H9 (cell line): ENCODE measurements at regions not wholly inside any gene's neighbourhood (a gene's known extent, or its start where the extent isn't known, plus 50 kb on each side); places are given as distances from the start of the nearest gene placed in this dataset.
"Not testable (repeated sequence)": the region's sequence is repeated elsewhere in the genome, so short reads cannot be mapped to it uniquely, and the experiment has no call there.

Experiments
- DNase-seq: peaks from one replicate; pipeline ENCODE4 v3.0.0-alpha.2; 2017
- H2AFZ ChIP-seq: one replicate; pipeline ENCODE4 v1.6.1; 2013; ENCODE audit warnings: mild to moderate bottlenecking, low read length, control low read depth, moderate library complexity
- H2AK5ac ChIP-seq: 2 replicates; pipeline ENCODE4 v1.6.1; 2013; ENCODE audit warnings: low read length, control low read depth, mixed read lengths; ENCODE audit not compliant: insufficient read length
- H2BK120ac ChIP-seq: one replicate; pipeline ENCODE4 v1.6.1; 2013; ENCODE audit warnings: low read depth, mild to moderate bottlenecking, low read length, control low read depth, inconsistent platforms; ENCODE audit not compliant: poor library complexity, severe bottlenecking
- H2BK12ac ChIP-seq: 2 replicates; pipeline ENCODE4 v1.6.1; 2013; ENCODE audit warnings: low read length, control low read depth, mixed read lengths, low read depth; ENCODE audit not compliant: insufficient read length
- H2BK15ac ChIP-seq: 2 replicates; pipeline ENCODE4 v1.6.1; 2013; ENCODE audit warnings: low read depth, low read length, control low read depth
- H2BK20ac ChIP-seq: one replicate; pipeline ENCODE4 v1.6.1; 2013; ENCODE audit warnings: low read depth, mild to moderate bottlenecking, low read length, control low read depth, inconsistent platforms; ENCODE audit not compliant: poor library complexity, severe bottlenecking
- H2BK5ac ChIP-seq: 2 replicates; pipeline ENCODE4 v1.6.1; 2013; ENCODE audit warnings: low read length, control low read depth, mixed read lengths; ENCODE audit not compliant: insufficient read length
- H3K14ac ChIP-seq: 2 replicates; pipeline ENCODE4 v1.6.1; 2013; ENCODE audit warnings: low read length, control low read depth; ENCODE audit not compliant: insufficient read depth
- H3K18ac ChIP-seq: 2 replicates; pipeline ENCODE4 v1.6.1; 2013; ENCODE audit warnings: low read depth, mild to moderate bottlenecking, mixed read lengths, low read length, control low read depth; ENCODE audit not compliant: insufficient read length
- H3K23ac ChIP-seq: 2 replicates; pipeline ENCODE4 v1.6.1; 2013; ENCODE audit warnings: low read length, control low read depth, mixed read lengths, low read depth; ENCODE audit not compliant: insufficient read length
- H3K23me2 ChIP-seq: 2 replicates; pipeline ENCODE4 v1.6.1; 2013; ENCODE audit warnings: low read depth, mild to moderate bottlenecking, mixed read lengths, low read length, control low read depth; ENCODE audit not compliant: insufficient read length, poor library complexity, severe bottlenecking
- H3K27ac ChIP-seq: 2 replicates; pipeline ENCODE4 v1.5.1; 2013; ENCODE audit warnings: low read length, control low read depth, mixed read lengths, low read depth; ENCODE audit not compliant: insufficient read length
- H3K27me3 ChIP-seq: 2 replicates; pipeline ENCODE4 v1.6.1; 2013; ENCODE audit warnings: low read length, control low read depth, inconsistent platforms; ENCODE audit not compliant: insufficient read depth
- H3K4ac ChIP-seq: 2 replicates; pipeline ENCODE4 v1.6.1; 2013; ENCODE audit warnings: low read depth, mild to moderate bottlenecking, control low read depth, inconsistent platforms, low read length, moderate library complexity
- H3K4me1 ChIP-seq: 2 replicates; pipeline ENCODE4 v1.6.1; 2013; ENCODE audit warnings: low read length, control low read depth, inconsistent platforms; ENCODE audit not compliant: insufficient read depth
- H3K4me2 ChIP-seq: 2 replicates; pipeline ENCODE4 v1.6.1; 2013; ENCODE audit warnings: low read length, control low read depth, mixed read lengths; ENCODE audit not compliant: insufficient read length, insufficient read depth
- H3K56ac ChIP-seq: 2 replicates; pipeline ENCODE4 v1.6.1; 2013; ENCODE audit warnings: low read depth, mild to moderate bottlenecking, mixed read lengths, low read length, control low read depth; ENCODE audit not compliant: insufficient read length
- H3K79me1 ChIP-seq: 2 replicates; pipeline ENCODE4 v1.6.1; 2013; ENCODE audit warnings: low read depth, mild to moderate bottlenecking, moderate library complexity, low read length, control low read depth, inconsistent platforms; ENCODE audit not compliant: insufficient read depth, poor library complexity, severe bottlenecking
- H3K79me2 ChIP-seq: 2 replicates; pipeline ENCODE4 v1.6.1; 2013; ENCODE audit warnings: low read length, control low read depth, inconsistent platforms; ENCODE audit not compliant: insufficient read depth
- H3K9ac ChIP-seq: 2 replicates; pipeline ENCODE4 v1.6.1; 2013; ENCODE audit warnings: low read length, control low read depth, mixed read lengths; ENCODE audit not compliant: insufficient read length; ENCODE audit errors: extremely low read depth
- H3K9me3 ChIP-seq: one replicate; pipeline ENCODE4 v1.6.1; 2013; ENCODE audit warnings: low read depth, low read length, inconsistent platforms; ENCODE audit not compliant: control insufficient read depth
- H3T11ph ChIP-seq: one replicate; pipeline ENCODE4 v1.6.1; 2013; ENCODE audit warnings: mild to moderate bottlenecking, low read length, control low read depth, inconsistent platforms
- H4K20me1 ChIP-seq: one replicate; pipeline ENCODE4 v1.6.1; 2013; ENCODE audit not compliant: control insufficient read depth, insufficient read length, insufficient read depth
- H4K5ac ChIP-seq: 2 replicates; pipeline ENCODE4 v1.6.1; 2013; ENCODE audit warnings: low read depth, mild to moderate bottlenecking, mixed read lengths, low read length, control low read depth; ENCODE audit not compliant: insufficient read length
- H4K8ac ChIP-seq: replicated peaks from 2 replicates; pipeline ENCODE4 v1.6.1; 2013; ENCODE audit warnings: low read length, control low read depth, mixed read lengths, low read depth; ENCODE audit not compliant: insufficient read length
- H4K91ac ChIP-seq: 2 replicates; pipeline ENCODE4 v1.6.1; 2013; ENCODE audit warnings: low read depth, mild to moderate bottlenecking, moderate library complexity, mixed read lengths, low read length, control low read depth; ENCODE audit not compliant: insufficient read length
- H3K27ac Mint-ChIP-seq, 3 experiments: 2 replicates in 2 of 3; 3 replicates in 1 of 3; pipeline ENCODE4 v1.8.0; 2020 to 2021; ENCODE audit warnings: mixed read lengths in 3 of 3, mild to moderate bottlenecking in 1 of 3, moderate library complexity in 1 of 3
- H3K27me3 Mint-ChIP-seq: 2 replicates; pipeline ENCODE4 v1.8.0; 2021; ENCODE audit warnings: low read depth, mild to moderate bottlenecking, moderate library complexity, mixed read lengths
- H3K36me3 Mint-ChIP-seq, 3 experiments: 2 replicates in 2 of 3; 3 replicates in 1 of 3; pipeline ENCODE4 v1.8.0; 2020 to 2021; ENCODE audit warnings: low read depth in 3 of 3, mixed read lengths in 3 of 3; ENCODE audit not compliant: insufficient read depth in 1 of 3
- H3K4me1 Mint-ChIP-seq, 2 experiments: 2 replicates each; pipeline ENCODE4 v1.8.0; 2020; ENCODE audit warnings: mixed read lengths in 2 of 2
- H3K4me3 Mint-ChIP-seq, 2 experiments: 2 replicates in 1 of 2; 3 replicates in 1 of 2; pipeline ENCODE4 v1.8.0; 2020 to 2021; ENCODE audit warnings: mild to moderate bottlenecking in 2 of 2, mixed read lengths in 2 of 2, moderate library complexity in 1 of 2
- H3K9me3 Mint-ChIP-seq, 2 experiments: 2 replicates in 1 of 2; 3 replicates in 1 of 2; pipeline ENCODE4 v1.8.0; 2020; ENCODE audit warnings: mild to moderate bottlenecking in 2 of 2, mixed read lengths in 2 of 2, moderate library complexity in 1 of 2
- WGBS: extraction: QIAGEN DNeasy Blood & Tissue Kit; methylation state at CpG from one replicate; pipeline ENCODE4 v1.1.7; 2013; ENCODE audit warnings: missing lambda C conversion rate, low lambda C conversion rate, mixed read lengths; ENCODE audit not compliant: insufficient read length; ENCODE audit errors: extremely low coverage; 5-methylcytosine and 5-hydroxymethylcytosine counted together

DNA sequence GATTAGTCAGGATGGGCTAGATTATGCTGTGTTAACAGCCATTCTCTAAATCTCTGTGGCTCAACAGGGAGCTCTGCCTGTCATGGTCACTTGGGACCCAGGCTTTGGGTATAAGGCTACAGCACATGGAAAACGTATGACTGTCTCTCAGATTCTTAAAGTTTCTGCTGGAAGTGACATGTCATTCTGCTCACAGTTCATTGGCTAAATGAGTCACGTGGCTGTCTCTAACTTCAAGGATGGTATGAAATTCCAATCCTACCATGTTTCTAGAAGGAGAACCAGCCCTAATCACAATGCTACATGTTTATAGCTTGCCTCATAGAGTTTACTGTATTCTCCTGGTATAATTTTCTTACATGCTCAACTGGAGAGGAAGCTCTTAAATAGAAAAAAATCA lies 65.6 kb upstream of the PRSS12 start:
- H3K27me3 ChIP-seq, H3K27me3 Mint-ChIP-seq, H2BK5ac ChIP-seq, H3K56ac ChIP-seq, H3K4me3 Mint-ChIP-seq, H3K14ac ChIP-seq, H3K27ac ChIP-seq, H3K9me3 Mint-ChIP-seq, H3K23me2 ChIP-seq, H3K9me3 ChIP-seq, H3K4ac ChIP-seq, H4K20me1 ChIP-seq, H4K91ac ChIP-seq, H3K4me1 Mint-ChIP-seq, H3K79me1 ChIP-seq, H4K5ac ChIP-seq, H3K23ac ChIP-seq, H2BK120ac ChIP-seq, H3T11ph ChIP-seq, DNase-seq, H3K79me2 ChIP-seq, H3K4me2 ChIP-seq, H2BK12ac ChIP-seq, H3K4me1 ChIP-seq, H3K27ac Mint-ChIP-seq, H3K36me3 Mint-ChIP-seq, H2BK20ac ChIP-seq, H2BK15ac ChIP-seq, H2AFZ ChIP-seq, H4K8ac ChIP-seq, H2AK5ac ChIP-seq, H3K18ac ChIP-seq, H3K9ac ChIP-seq: not testable (repeated sequence)
- no CpG with 5 or more reads among the region's 2 CpGs for WGBS

DNA sequence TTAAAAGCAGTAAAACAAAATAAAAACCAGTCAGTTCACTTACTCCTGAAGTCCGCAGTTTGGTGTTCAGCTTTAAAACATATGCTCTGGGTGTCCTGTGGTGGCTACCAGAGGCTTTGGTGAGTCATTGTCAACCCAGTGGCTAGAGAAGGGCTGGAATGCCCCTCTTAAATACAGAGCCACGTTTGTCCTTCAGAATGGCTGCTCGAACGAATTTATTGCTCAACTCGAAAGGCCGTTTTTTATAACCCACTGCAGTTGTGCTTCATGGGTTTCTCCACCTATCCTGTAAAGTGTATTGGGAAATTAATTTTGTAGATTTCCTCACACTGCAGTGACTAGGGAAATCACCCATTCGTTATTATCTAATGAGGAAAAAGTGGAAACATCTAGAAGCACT lies 66.8 kb upstream of the PRSS12 start:
- not testable (repeated sequence) for H3K9me3 ChIP-seq, H3K23me2 ChIP-seq, H4K8ac ChIP-seq, H3K4me1 ChIP-seq, H3K4me2 ChIP-seq, H3T11ph ChIP-seq, H3K4me3 Mint-ChIP-seq, H2AFZ ChIP-seq, H3K9ac ChIP-seq, H3K27ac Mint-ChIP-seq, H2BK20ac ChIP-seq, H3K14ac ChIP-seq, H2BK120ac ChIP-seq, H4K91ac ChIP-seq, H3K79me1 ChIP-seq, H3K27me3 ChIP-seq, H3K27me3 Mint-ChIP-seq, H2BK15ac ChIP-seq, H3K4me1 Mint-ChIP-seq, H3K79me2 ChIP-seq, H3K56ac ChIP-seq, H4K20me1 ChIP-seq, H2BK5ac ChIP-seq, H2BK12ac ChIP-seq, H3K18ac ChIP-seq, H3K27ac ChIP-seq, H3K23ac ChIP-seq, DNase-seq, H3K9me3 Mint-ChIP-seq, H4K5ac ChIP-seq, H3K36me3 Mint-ChIP-seq, H3K4ac ChIP-seq, H2AK5ac ChIP-seq
- no CpG with 5 or more reads among the region's 7 CpGs for WGBS
